NCI-H1105 (cell line): ENCODE measurements at regions not wholly inside any gene's neighbourhood (a gene's known extent, or its start where the extent isn't known, plus 50 kb on each side); places are given as distances from the start of the nearest gene placed in this dataset.

Source experiments
- DNase-seq: peaks from one replicate; lab custom pipeline; 2025; lab: John Stamatoyannopoulos, UW

- no peak for DNase-seq
These were observed 57.7 kb downstream of the LRRC30 start for GRCh38 chr18:7288544-7288943.

- DNase-seq, result no peak
These were observed 59.2 kb downstream of the LRRC30 start for GRCh38 chr18:7290077-7290476.

GRCh38 chr18:7291046-7291445 is 60.2 kb downstream of the LRRC30 start:
- DNase-seq, result no peak

GRCh38 chr18:7298149-7298548 is 67.3 kb downstream of the LRRC30 start:
- no peak for DNase-seq

GRCh38 chr18:7301094-7301493 is 70.2 kb downstream of the LRRC30 start:
- DNase-seq, result no peak

- DNase-seq, result no peak
These were observed 72.6 kb downstream of the LRRC30 start for GRCh38 chr18:7303316-7304060.

- no peak for DNase-seq
These were observed 73.1 kb downstream of the LRRC30 start for GRCh38 chr18:7304061-7304370.

- DNase-seq, result no peak
These were observed 74.5 kb downstream of the LRRC30 start for GRCh38 chr18:7305416-7305815.

- no peak for DNase-seq
These were observed 76.1 kb downstream of the LRRC30 start for GRCh38 chr18:7307030-7307429.

GRCh38 chr18:7307526-7307925 is 76.6 kb downstream of the LRRC30 start:
- no peak for DNase-seq

- no peak for DNase-seq
These were observed 86.9 kb downstream of the LRRC30 start for GRCh38 chr18:7317804-7318231.

- DNase-seq, result no peak
These were observed 88.3 kb downstream of the LRRC30 start for GRCh38 chr18:7319161-7319560.

GRCh38 chr18:7321831-7322230 is 90.9 kb downstream of the LRRC30 start:
- no peak for DNase-seq

- no peak for DNase-seq
These were observed 92.1 kb downstream of the LRRC30 start for GRCh38 chr18:7322817-7323485.

- DNase-seq, result no peak
These were observed 94.2 kb downstream of the LRRC30 start for GRCh38 chr18:7325126-7325430.

- no peak for DNase-seq
These were observed 98.1 kb downstream of the LRRC30 start for GRCh38 chr18:7329016-7329415.

- no peak for DNase-seq
These were observed 101.6 kb downstream of the LRRC30 start for GRCh38 chr18:7332452-7332851.

GRCh38 chr18:7333025-7333562 is 102.2 kb downstream of the LRRC30 start:
- DNase-seq, result no peak

GRCh38 chr18:7334973-7335568 is 104.2 kb downstream of the LRRC30 start:
- no peak for DNase-seq

GRCh38 chr18:7336623-7337022 is 105.7 kb downstream of the LRRC30 start:
- no peak for DNase-seq

GRCh38 chr18:7338846-7339245 is 108.0 kb downstream of the LRRC30 start:
- no peak for DNase-seq

GRCh38 chr18:7341581-7342337 is 110.9 kb downstream of the LRRC30 start:
- DNase-seq, result no peak
